ENCODE measurements at regions not wholly inside any gene's neighbourhood (a gene's known extent, or its start where the extent isn't known, plus 50 kb on each side); places are given as distances from the start of the nearest gene placed in this dataset.
"Not testable (repeated sequence)": the region's sequence is repeated elsewhere in the genome, so short reads cannot be mapped to it uniquely, and the experiment has no call there.

GRCh38 chr4:123020285-123020684 lies 97.9 kb upstream of the NUDT6 start:
- no peak for DNase-seq
- in situ Hi-C loops (cut with HindIII; ENCODE audit: low pct_ligation_motif_present, low pct_unique_long_range_greater_than_20kb, low sequenced_read_pairs) = no loop called here

DNA sequence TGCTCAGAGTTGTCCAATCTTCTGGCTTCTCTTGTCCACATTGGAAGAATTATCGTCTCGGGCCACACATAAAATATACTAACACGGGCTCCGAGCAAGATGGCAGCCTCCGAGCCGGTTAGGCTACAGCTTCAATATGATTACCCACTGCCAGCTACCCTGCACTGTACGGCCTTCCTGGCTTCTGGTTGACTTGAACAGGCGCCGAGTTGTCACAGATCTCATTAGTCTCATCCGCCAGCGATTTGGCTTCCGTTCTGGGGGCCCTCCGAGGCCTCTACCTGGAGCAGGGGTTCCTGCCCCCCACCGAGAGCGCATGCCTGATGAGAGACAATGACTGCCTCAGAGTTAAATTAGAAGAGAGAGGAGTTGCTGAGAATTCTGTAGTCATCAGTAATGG lies 101.2 kb upstream of the NUDT6 start:
- DNase-seq = no peak
- in situ Hi-C loops (cut with HindIII; ENCODE audit: low pct_ligation_motif_present, low pct_unique_long_range_greater_than_20kb, low sequenced_read_pairs) = no loop called here

DNA sequence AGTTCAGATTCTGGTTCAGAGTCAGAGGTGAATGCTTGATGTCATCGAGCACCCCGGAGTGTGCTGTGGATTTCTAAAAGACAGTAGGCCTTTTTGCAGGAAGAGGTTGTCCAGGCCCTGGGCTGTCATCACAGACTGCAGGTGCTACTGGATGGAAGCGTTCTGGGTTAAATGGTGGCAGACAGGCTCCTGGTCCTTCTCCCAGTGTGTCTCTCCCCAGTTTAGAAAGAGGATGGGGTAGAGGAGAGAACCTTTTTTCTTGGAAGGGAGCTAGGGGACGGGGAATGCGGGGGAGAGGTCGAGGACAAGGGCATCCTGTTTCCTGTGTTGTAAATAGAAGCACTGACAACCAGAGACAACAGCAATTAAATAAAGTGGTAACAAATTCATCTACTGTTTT lies 102.3 kb upstream of the NUDT6 start:
- in situ Hi-C loops (cut with HindIII; ENCODE audit: low pct_ligation_motif_present, low pct_unique_long_range_greater_than_20kb, low sequenced_read_pairs) = no loop called here
- DNase-seq = no peak

GRCh38 chr4:123025398-123025797 lies 103.0 kb upstream of the NUDT6 start:
- in situ Hi-C loops (cut with HindIII; ENCODE audit: low pct_ligation_motif_present, low pct_unique_long_range_greater_than_20kb, low sequenced_read_pairs) = no loop called here
- no peak for DNase-seq

DNA sequence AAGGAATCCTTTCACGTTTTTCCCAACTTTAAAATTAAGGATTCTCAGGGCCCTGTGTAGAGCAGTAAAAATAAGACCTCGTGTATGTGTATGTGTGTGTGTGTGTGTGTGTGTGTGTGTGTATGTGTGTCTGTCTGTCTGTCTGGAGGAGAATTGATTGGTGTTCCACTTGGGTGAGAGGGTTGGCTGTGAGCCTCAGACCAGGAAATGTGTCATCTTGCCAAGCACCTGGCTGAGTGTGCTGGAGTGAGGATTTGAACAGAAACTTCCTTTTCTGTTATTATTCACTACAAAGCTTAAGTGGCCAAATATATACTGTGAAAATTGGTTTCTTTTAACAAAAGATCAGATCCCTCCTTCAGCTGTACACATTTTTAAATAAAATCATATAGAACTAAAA lies 103.6 kb upstream of the NUDT6 start:
- peak; percentile 78 for DNase-seq
- in situ Hi-C loops (cut with HindIII; ENCODE audit: low pct_ligation_motif_present, low pct_unique_long_range_greater_than_20kb, low sequenced_read_pairs) = not testable (repeated sequence)

- in situ Hi-C loops (cut with HindIII; ENCODE audit: low pct_ligation_motif_present, low pct_unique_long_range_greater_than_20kb, low sequenced_read_pairs) = no loop called here
- DNase-seq = no peak
Observed at GRCh38 chr4:123031664-123032063, 109.3 kb upstream of the NUDT6 start.

GRCh38 chr4:123034023-123034422 lies 111.6 kb upstream of the NUDT6 start:
- in situ Hi-C loops (cut with HindIII; ENCODE audit: low pct_ligation_motif_present, low pct_unique_long_range_greater_than_20kb, low sequenced_read_pairs) = no loop called here
- no peak for DNase-seq

DNA sequence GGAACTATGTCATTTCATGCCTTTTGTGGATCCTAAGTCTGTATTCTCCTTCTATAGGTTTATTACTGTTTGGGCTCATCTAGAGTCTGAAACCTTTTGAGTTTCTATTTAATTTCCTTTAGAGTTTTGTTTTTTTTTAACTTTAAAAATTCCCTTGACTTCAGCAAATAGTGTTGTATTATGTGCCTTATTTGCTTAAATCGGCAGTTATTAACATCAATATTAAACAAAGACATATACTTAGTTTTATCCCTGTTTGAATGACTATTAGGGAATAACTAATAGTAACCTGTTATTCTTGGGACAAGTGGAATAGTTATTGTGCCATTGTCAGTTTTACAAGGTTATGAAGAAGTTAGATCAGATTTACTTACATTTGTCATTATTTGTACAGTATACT lies 112.8 kb upstream of the NUDT6 start:
- in situ Hi-C loops (cut with HindIII; ENCODE audit: low pct_ligation_motif_present, low pct_unique_long_range_greater_than_20kb, low sequenced_read_pairs) = no loop called here
- DNase-seq = no peak

DNA sequence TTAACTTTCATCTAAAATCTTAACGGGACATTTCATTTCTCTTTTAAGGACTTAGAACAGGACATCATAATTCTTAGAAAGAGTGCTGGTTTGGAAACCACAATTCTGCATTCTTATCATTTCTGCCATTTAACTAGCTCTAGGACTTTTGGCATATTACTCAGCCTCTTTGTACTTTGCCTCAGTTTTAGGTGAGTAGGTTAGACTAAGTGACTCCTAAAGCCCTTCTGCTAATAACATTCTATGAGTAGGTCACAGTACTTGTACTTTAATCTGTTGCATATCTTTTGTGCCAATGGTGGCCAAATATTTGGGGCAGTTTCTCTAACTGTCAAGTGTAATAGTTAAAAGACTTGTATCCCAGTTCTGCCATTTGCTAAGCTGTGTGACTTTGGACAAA lies 115.4 kb upstream of the NUDT6 start:
- DNase-seq = peak; percentile 46
- in situ Hi-C loops (cut with HindIII; ENCODE audit: low pct_ligation_motif_present, low pct_unique_long_range_greater_than_20kb, low sequenced_read_pairs) = no loop called here

GRCh38 chr4:123042095-123042494 lies 119.7 kb upstream of the NUDT6 start:
- in situ Hi-C loops (cut with HindIII; ENCODE audit: low pct_ligation_motif_present, low pct_unique_long_range_greater_than_20kb, low sequenced_read_pairs) = no loop called here
- no peak for DNase-seq

GRCh38 chr4:123043013-123043412 lies 120.6 kb upstream of the NUDT6 start:
- DNase-seq = peak; percentile 8
- in situ Hi-C loops (cut with HindIII; ENCODE audit: low pct_ligation_motif_present, low pct_unique_long_range_greater_than_20kb, low sequenced_read_pairs) = no loop called here

DNA sequence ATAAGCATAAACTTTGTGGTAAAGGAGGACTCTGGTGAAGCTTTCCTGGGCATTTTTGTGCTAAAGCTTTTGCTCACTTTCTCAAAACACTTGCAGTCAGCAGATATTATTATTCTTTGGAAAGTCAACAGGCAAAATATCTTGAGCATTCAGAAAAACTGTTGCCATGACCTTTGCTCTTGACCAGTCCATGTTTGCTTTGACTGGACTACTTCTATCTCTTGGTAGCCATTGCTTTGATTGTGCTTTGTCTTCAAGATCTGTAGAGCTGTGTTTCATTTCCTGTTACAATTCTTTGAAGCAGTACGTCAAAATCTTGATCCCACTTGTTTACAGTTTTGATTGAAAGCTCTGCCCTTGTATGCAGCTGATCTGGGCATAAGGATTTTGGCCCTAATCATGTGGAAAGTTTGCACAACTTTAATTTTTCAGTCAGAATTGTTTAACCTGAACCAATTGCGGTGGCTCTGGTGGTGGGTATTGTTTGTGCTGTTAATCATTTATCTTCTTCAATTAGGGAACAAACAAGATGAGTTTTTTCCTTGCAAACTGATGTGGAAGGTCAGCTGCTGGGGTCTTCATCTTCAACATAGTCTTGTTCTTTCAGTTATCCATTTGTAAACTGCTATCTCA lies 121.5 kb upstream of the NUDT6 start:
- in situ Hi-C loops (cut with HindIII; ENCODE audit: low pct_ligation_motif_present, low pct_unique_long_range_greater_than_20kb, low sequenced_read_pairs) = no loop called here

DNA sequence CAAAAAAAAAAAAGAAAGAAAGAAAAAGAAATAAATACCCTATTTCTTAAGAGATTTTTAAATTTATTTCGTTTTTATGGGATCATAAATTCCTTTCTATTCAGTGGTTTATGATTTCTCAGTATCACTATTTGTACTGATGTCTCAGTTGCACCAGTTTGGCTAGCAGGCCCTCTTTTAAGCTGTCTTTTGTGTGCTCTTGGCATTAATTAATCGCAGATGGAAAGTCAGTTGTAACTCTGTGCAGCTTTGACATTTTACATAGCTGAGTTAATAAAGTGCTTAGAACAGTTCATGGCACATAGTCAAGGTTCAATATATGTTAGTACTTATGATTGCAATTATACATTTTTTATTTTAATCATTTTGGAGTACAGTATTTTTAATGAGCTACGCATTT lies 123.7 kb upstream of the NUDT6 start:
- in situ Hi-C loops (cut with HindIII; ENCODE audit: low pct_ligation_motif_present, low pct_unique_long_range_greater_than_20kb, low sequenced_read_pairs) = no loop called here

More for the DNA sequence above, 121.5 kb upstream of the NUDT6 start:
- DNase-seq = no peak

GRCh38 chr4:123050018-123050417 lies 127.6 kb upstream of the NUDT6 start:
- DNase-seq = no peak
- in situ Hi-C loops (cut with HindIII; ENCODE audit: low pct_ligation_motif_present, low pct_unique_long_range_greater_than_20kb, low sequenced_read_pairs) = no loop called here

More for the DNA sequence above, 123.7 kb upstream of the NUDT6 start:
- DNase-seq = no peak

DNA sequence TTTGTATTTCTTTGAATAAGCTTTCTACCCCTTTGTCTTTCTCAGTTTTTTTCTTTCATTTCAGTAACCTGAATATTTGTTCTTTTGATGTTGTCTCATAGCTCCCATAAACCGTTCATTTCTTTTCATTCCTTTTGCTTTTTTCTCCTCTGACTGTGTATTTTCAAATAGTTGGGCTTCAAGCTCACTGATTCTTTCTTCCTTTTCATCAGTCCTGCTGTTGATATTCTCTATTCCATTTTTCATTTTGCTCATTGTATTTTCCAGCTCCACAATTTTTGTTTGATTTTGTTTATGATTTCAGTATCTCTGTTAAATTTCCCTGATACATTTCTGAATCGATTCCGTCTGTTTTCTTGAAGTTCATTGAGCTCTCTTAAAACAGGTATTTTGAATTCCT lies 129.6 kb upstream of the NUDT6 start:
- in situ Hi-C loops (cut with HindIII; ENCODE audit: low pct_ligation_motif_present, low pct_unique_long_range_greater_than_20kb, low sequenced_read_pairs) = no loop called here
- DNase-seq = no peak

GRCh38 chr4:123055943-123056342 lies 133.5 kb upstream of the NUDT6 start:
- in situ Hi-C loops (cut with HindIII; ENCODE audit: low pct_ligation_motif_present, low pct_unique_long_range_greater_than_20kb, low sequenced_read_pairs) = no loop called here
- DNase-seq = no peak

GRCh38 chr4:123060039-123060770 lies 137.8 kb upstream of the NUDT6 start:
- in situ Hi-C loops (cut with HindIII; ENCODE audit: low pct_ligation_motif_present, low pct_unique_long_range_greater_than_20kb, low sequenced_read_pairs) = no loop called here
- DNase-seq = no peak

DNA sequence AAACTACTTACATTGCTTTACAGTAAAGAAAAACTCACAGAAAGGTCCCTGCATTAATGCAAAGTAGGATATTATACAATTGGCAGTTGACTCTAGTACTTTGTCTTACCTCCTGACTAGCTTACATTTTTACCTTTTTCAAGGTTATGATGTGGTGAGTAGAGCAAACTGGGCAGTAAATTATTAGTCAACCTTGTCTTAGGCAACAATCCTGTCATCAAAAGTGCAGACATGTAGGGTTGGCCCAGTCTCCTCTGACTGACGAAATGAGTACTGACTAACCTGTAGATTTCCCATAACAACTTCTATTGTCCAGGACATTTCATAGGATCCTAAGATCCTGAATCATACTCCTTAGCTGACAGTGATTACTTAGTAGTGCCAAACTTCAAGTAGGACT lies 142.0 kb upstream of the NUDT6 start:
- no peak for DNase-seq
- in situ Hi-C loops (cut with HindIII; ENCODE audit: low pct_ligation_motif_present, low pct_unique_long_range_greater_than_20kb, low sequenced_read_pairs) = no loop called here

DNA sequence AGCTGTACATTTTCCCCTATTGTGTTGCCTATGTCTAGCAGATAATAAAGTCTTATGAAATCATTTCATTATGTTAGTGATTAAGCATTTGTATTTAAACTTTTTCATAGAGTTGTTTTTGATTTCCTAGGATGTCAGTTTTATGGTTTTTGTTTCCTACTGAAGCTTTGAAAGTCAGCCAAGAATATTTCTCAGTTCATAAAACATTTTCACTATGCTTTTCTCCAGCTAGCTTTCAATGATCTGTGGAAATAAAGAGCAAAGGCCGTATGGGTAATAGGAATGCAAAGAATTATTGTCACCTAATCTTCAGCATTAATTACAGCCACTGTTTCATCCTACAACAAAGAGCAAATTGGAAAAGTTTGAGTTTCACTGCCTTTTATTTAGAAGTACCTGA lies 145.7 kb upstream of the NUDT6 start:
- no peak for DNase-seq
- in situ Hi-C loops (cut with HindIII; ENCODE audit: low pct_ligation_motif_present, low pct_unique_long_range_greater_than_20kb, low sequenced_read_pairs) = no loop called here

DNA sequence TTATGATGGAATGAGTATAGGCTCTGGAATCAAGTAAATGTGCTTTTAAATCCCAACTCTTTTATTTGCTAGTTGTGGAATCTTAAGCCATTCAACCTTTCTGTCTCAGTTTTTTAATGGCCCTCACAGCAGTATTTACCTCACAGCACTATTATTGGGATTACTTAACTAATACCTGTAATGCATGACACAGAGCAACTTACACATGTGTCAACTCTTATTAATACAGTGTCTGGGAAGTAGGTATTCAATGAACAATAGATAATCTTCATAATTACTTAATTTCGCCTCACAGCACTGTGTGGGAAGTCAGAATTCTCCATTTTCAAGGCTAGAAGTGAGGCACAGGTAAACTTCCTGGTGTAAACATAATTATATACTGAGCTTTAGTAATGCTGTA lies 149.7 kb upstream of the NUDT6 start:
- in situ Hi-C loops (cut with HindIII; ENCODE audit: low pct_ligation_motif_present, low pct_unique_long_range_greater_than_20kb, low sequenced_read_pairs) = no loop called here
- no peak for DNase-seq
